ENCODE measurements at regions not wholly inside any gene's neighbourhood (a gene's known extent, or its start where the extent isn't known, plus 50 kb on each side); places are given as distances from the start of the nearest gene placed in this dataset.

- TF ChIP-seq USF2 (IDR thresholded peaks at IDR 0.05; ENCODE audit: borderline replicate concordance, low read depth, low read length): no peak
Observed at GRCh38 chrX:150018931-150019361, 80.7 kb upstream of the EOLA2 start (continued).

DNA sequence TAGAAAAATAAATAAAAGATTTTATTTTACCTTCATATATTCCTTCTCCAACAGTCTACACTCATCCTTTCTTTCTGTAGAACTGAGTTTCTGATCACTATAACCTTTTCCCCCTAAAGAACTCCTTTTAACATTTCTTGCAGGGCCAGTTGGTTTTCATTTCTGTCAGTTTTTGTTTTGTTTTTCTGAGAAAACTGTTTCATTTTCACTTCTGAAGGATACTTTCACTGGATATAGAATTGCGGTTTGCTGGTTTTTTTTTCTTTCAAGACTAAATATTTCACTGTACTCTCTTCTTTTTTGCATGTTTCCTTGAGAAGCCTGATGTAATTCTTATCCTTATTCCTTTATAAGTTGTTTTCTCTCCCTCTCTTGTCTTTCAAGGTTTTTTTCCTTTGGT is 90.4 kb upstream of the EOLA2 start:
- 49% methylated on average over 1 of the region's 1 CpG for WGBS (ENCODE audit: low lambda C conversion rate)
- Histone ChIP-seq H3K27me3 (ENCODE audit: insufficient read depth) (no peaks in the 10 kb centered on the region), H2AFZ (ENCODE audit: low read depth) (no peak overlapping the region), H3K27ac (ENCODE audit: low read depth in 2 of 2, low read length in 1 of 2) (no peak overlapping the region), H3K9me2 (no peaks in the 10 kb centered on the region), H3K79me2 (ENCODE audit: insufficient read depth) (no peaks in the 10 kb centered on the region), H3K9me3 (no peaks in the 10 kb centered on the region; the same call in 1 of the 2 replicates), H3K4me1 (ENCODE audit: control insufficient read depth in 1 of 2, insufficient read depth in 2 of 2, low read depth in 1 of 2, low read length in 1 of 2) (no peaks in the 10 kb centered on the region), H3K9ac (no peak overlapping the region), H3K4me2 (no peak overlapping the region), H3K36me3 (replicated peaks in 1 of 2; ENCODE audit: control insufficient read depth in 1 of 2, insufficient read depth in 2 of 2, low read length in 1 of 2) (peaks cover 0 to 4% of the 10 kb centered on the region in 2 experiments), H4K20me1 (ENCODE audit: insufficient read depth) (no peaks in the 10 kb centered on the region), H3K4me3 (ENCODE audit: low read depth in 2 of 2, low read length in 1 of 2) (no peak overlapping the region), H3F3A (replicated peaks; ENCODE audit: insufficient read depth) (peaks cover 6% of the 10 kb centered on the region)
- no peak for TF ChIP-seq ZBTB33 (IDR thresholded peaks at IDR 0.05; ENCODE audit: borderline replicate concordance, low read depth)
- TF ChIP-seq EZH2phosphoT487 (IDR thresholded peaks at IDR 0.05; ENCODE audit: borderline replicate concordance, low read depth): no peak
- TF ChIP-seq TAF1 (IDR thresholded peaks at IDR 0.05; ENCODE audit: borderline replicate concordance, low read depth, low read length): no peak
- TF ChIP-seq RAD21 (IDR thresholded peaks at IDR 0.05; ENCODE audit: low read length): no peak
- TF ChIP-seq FOXJ3 (CRISPR knock-in tag; IDR thresholded peaks at IDR 0.05): no peak
- TF ChIP-seq, protein P1, sequence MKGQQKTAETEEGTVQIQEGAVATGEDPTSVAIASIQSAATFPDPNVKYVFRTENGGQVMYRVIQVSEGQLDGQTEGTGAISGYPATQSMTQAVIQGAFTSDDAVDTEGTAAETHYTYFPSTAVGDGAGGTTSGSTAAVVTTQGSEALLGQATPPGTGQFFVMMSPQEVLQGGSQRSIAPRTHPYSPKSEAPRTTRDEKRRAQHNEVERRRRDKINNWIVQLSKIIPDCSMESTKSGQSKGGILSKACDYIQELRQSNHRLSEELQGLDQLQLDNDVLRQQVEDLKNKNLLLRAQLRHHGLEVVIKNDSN (IDR thresholded peaks at IDR 0.05; ENCODE audit: borderline replicate concordance, low read depth): no peak
- no peak for TF ChIP-seq POLR2AphosphoS5 (IDR thresholded peaks at IDR 0.05; ENCODE audit: low read depth, low read length)
- no peak for TF ChIP-seq RCOR1 (IDR thresholded peaks at IDR 0.05; ENCODE audit: low read length)
- no peak for TF ChIP-seq YY1 (IDR thresholded peaks at IDR 0.05; ENCODE audit: low read depth)
- no peak for TF ChIP-seq ELF1 (IDR thresholded peaks at IDR 0.05)
- TF ChIP-seq, protein P2, sequence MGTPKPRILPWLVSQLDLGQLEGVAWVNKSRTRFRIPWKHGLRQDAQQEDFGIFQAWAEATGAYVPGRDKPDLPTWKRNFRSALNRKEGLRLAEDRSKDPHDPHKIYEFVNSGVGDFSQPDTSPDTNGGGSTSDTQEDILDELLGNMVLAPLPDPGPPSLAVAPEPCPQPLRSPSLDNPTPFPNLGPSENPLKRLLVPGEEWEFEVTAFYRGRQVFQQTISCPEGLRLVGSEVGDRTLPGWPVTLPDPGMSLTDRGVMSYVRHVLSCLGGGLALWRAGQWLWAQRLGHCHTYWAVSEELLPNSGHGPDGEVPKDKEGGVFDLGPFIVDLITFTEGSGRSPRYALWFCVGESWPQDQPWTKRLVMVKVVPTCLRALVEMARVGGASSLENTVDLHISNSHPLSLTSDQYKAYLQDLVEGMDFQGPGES (IDR thresholded peaks at IDR 0.05; ENCODE audit: low read depth, low read length): no peak
- POLR2A ChIA-PET: no interaction called here
- CTCF ChIA-PET: interaction anchor here (1.0 kb wide), 1 partner anchor 13 kb away, joined by 4 read pairs; no protein-coding TSS in a partner anchor
- no peak for DNase-seq
